Left lung (tissue), 4 donors: ENCODE measurements at regions not wholly inside any gene's neighbourhood (a gene's known extent, or its start where the extent isn't known, plus 50 kb on each side); places are given as distances from the start of the nearest gene placed in this dataset.

ENCODE experiments used
- ATAC-seq: fragments of 200-7000 bp; cut with Tn5 transposase; one replicate; pipeline ENCODE4 v1.9.1; 2020; ENCODE audit warnings: moderate library complexity
- DNase-seq, 4 donors: peaks; one replicate each; pipeline ENCODE4 v3.0.0-alpha.2; 2013 to 2020
- H3K27ac ChIP-seq, 2 donors: fragments of 200-600 bp; sonication (generic) in 1 of 2; one replicate each; pipeline versions ENCODE4 v1.5.0 to v1.8.0; 2020 to 2021
- H3K27me3 ChIP-seq, 2 donors: fragments of 200-600 bp; sonication (generic) in 1 of 2; one replicate each; pipeline versions ENCODE4 v1.5.0 to v1.8.0; 2020 to 2021
- H3K36me3 ChIP-seq, 2 donors: fragments of 200-600 bp; sonication (generic) in 1 of 2; one replicate each; pipeline versions ENCODE4 v1.5.0 to v1.8.0; 2020 to 2021
- H3K4me1 ChIP-seq, 2 donors: fragments of 200-600 bp; one replicate each; pipeline ENCODE4 v1.8.0; 2021
- H3K4me3 ChIP-seq, 2 donors: fragments of 200-600 bp; sonication (generic) in 1 of 2; one replicate each; pipeline versions ENCODE4 v1.5.0 to v1.8.0; 2020 to 2021; ENCODE audit warnings: mild to moderate bottlenecking in 1 of 2
- H3K9me3 ChIP-seq, 2 donors: fragments of 200-600 bp; sonication (generic) in 1 of 2; one replicate each; pipeline versions ENCODE4 v1.5.0 to v1.8.0; 2020 to 2021
- CTCF ChIP-seq, 2 donors: fragments of 200-600 bp; sonication (generic) in 1 of 2; IDR thresholded peaks; one replicate each; pipeline versions ENCODE4 v1.5.0 to v1.8.0; 2021; ENCODE audit warnings: antibody characterized with exemption in 2 of 2
- intact Hi-C, 2 donors: fragments of 100-400 bp; cut with DNase I; formaldehyde crosslinking; loops; one replicate each; pipeline versions ENCODE4 v1.11.2 to v1.14.2; 2022
- donor health status: DM: no; HTN: yes; CAD: no.
- donor health status: DM: no; HTN: no; CAD: no.

- no peak for TF ChIP-seq CTCF (IDR thresholded peaks at IDR 0.05)
- Histone ChIP-seq H3K27ac (no peak overlapping the region), H3K27me3 (no peaks in the 10 kb centered on the region), H3K4me1 (no peaks in the 10 kb centered on the region), H3K9me3 (no peaks in the 10 kb centered on the region), H3K36me3 (no peaks in the 10 kb centered on the region), H3K4me3 (no peak overlapping the region)
- intact Hi-C loops = no loop called here
- no peak for ATAC-seq
- no peak for DNase-seq
Measured at GRCh38 chr6:151723152-151723551, 84.3 kb upstream of the ESR1 start.

- no peak for TF ChIP-seq CTCF (IDR thresholded peaks at IDR 0.05)
- DNase-seq = no peak
- H3K27me3 ChIP-seq = no peaks in the 10 kb centered on the region
- H3K36me3 ChIP-seq = no peaks in the 10 kb centered on the region
- H3K4me3 ChIP-seq = no peak overlapping the region
- ATAC-seq = no peak
- no peak overlapping the region for H3K27ac ChIP-seq
- intact Hi-C loops = no loop called here
- H3K4me1 ChIP-seq = no peaks in the 10 kb centered on the region
- peaks cover 0 to 5% of the 10 kb centered on the region in 2 donors for H3K9me3 ChIP-seq
Measured at GRCh38 chr6:151729829-151730495, 77.5 kb upstream of the ESR1 start.

- no peaks in the 10 kb centered on the region for H3K27me3 ChIP-seq
- no peaks in the 10 kb centered on the region for H3K4me1 ChIP-seq
- no peak for TF ChIP-seq CTCF (IDR thresholded peaks at IDR 0.05)
- peaks cover 0 to 5% of the 10 kb centered on the region in 2 donors for H3K9me3 ChIP-seq
- no peak overlapping the region for H3K27ac ChIP-seq
- intact Hi-C loops = no loop called here
- H3K4me3 ChIP-seq = no peak overlapping the region
- no peak for ATAC-seq
- no peak for DNase-seq
- no peaks in the 10 kb centered on the region for H3K36me3 ChIP-seq
Measured at GRCh38 chr6:151730496-151730870, 77.0 kb upstream of the ESR1 start.

- DNase-seq = no peak
Measured at GRCh38 chr6:151731313-151731712, 76.2 kb upstream of the ESR1 start.

More at GRCh38 chr6:151731313-151731712, 76.2 kb upstream of the ESR1 start:
- H3K27me3 ChIP-seq = no peaks in the 10 kb centered on the region
- H3K36me3 ChIP-seq = no peaks in the 10 kb centered on the region
- H3K4me3 ChIP-seq = no peak overlapping the region
- TF ChIP-seq CTCF (IDR thresholded peaks at IDR 0.05) = no peak
- intact Hi-C loops = no loop called here
- no peak overlapping the region for H3K27ac ChIP-seq
- ATAC-seq = no peak
- peaks cover 0 to 5% of the 10 kb centered on the region in 2 donors for H3K9me3 ChIP-seq
- no peaks in the 10 kb centered on the region for H3K4me1 ChIP-seq
